SK-N-SH (cell line): ENCODE measurements at regions not wholly inside any gene's neighbourhood (a gene's known extent, or its start where the extent isn't known, plus 50 kb on each side); places are given as distances from the start of the nearest gene placed in this dataset.

Experiments
- CTCF ChIA-PET: fragments of 300-600, 350-600 bp; formaldehyde crosslinking; extraction: SDS; loops from one replicate; lab custom pipeline; 2021; lab: Yijun Ruan, JAX
- POLR2A ChIA-PET: fragments of 350-600 bp; sonication (Branson Sonifier 250); formaldehyde crosslinking; extraction: SDS; loops from one replicate; lab custom pipeline; 2020; ENCODE audit warnings: antibody characterized with exemption, inconsistent platforms; lab: Yijun Ruan, JAX
- DNase-seq: peaks from one replicate; pipeline ENCODE4 v3.0.0; 2012
- H2AFZ ChIP-seq: fragments of 200-600 bp; sonication (generic); 2 replicates; pipeline ENCODE4 v1.8.1; 2016; ENCODE audit warnings: antibody characterized with exemption, mild to moderate bottlenecking, low read depth
- H3F3A ChIP-seq: fragments of 200-600 bp; sonication (generic); replicated peaks from 2 replicates; pipeline ENCODE3; 2016; ENCODE audit warnings: antibody characterized with exemption, mild to moderate bottlenecking; ENCODE audit not compliant: insufficient read depth
- H3K27ac ChIP-seq, 2 experiments: fragments of 200-500 bp in 1 of 2; fragments of 200-600 bp in 1 of 2; sonication (Bioruptor generic) in 1 of 2; sonication (generic), shearing (Covaris generic) in 1 of 2; 2 replicates each; pipeline versions ENCODE4 v1.5.1 to v1.6.1; 2014 to 2016; ENCODE audit warnings: low read depth in 2 of 2, inconsistent platforms in 1 of 2, low read length in 1 of 2, mild to moderate bottlenecking in 1 of 2, mixed read lengths in 1 of 2
- H3K27me3 ChIP-seq: fragments of 200-600 bp; sonication (generic), shearing (Covaris generic); 2 replicates; pipeline ENCODE4 v1.6.1; 2016; ENCODE audit warnings: mixed run types; ENCODE audit not compliant: insufficient read depth
- H3K36me3 ChIP-seq, 2 experiments: fragments of 200-500 bp in 1 of 2; fragments of 200-600 bp in 1 of 2; sonication (Bioruptor generic) in 1 of 2; sonication (generic) in 1 of 2; replicated peaks in 1 of 2; 2 replicates each; pipeline versions ENCODE3 to v1.5.1; 2014 to 2016; ENCODE audit warnings: low read length in 1 of 2, mild to moderate bottlenecking in 1 of 2; ENCODE audit not compliant: insufficient read depth in 2 of 2, control insufficient read depth in 1 of 2
- H3K4me1 ChIP-seq, 2 experiments: fragments of 200-500 bp in 1 of 2; fragments of 200-600 bp in 1 of 2; sonication (Bioruptor generic) in 1 of 2; sonication (generic), shearing (Covaris generic) in 1 of 2; 2 replicates each; pipeline versions ENCODE4 v1.5.1 to v1.6.1; 2014 to 2016; ENCODE audit warnings: low read depth in 1 of 2, low read length in 1 of 2, mixed run types in 1 of 2; ENCODE audit not compliant: insufficient read depth in 2 of 2, control insufficient read depth in 1 of 2
- H3K4me2 ChIP-seq: fragments of 200-600 bp; sonication (generic), shearing (Covaris generic); 2 replicates; pipeline ENCODE4 v1.6.1; 2017; ENCODE audit warnings: mixed run types
- H3K4me3 ChIP-seq, 2 experiments: fragments of 200-500 bp in 1 of 2; fragments of 200-600 bp in 1 of 2; sonication (Bioruptor generic) in 1 of 2; sonication (generic), shearing (Covaris generic) in 1 of 2; 2 replicates each; pipeline versions ENCODE4 v1.5.1 to v1.8.1; 2014 to 2016; ENCODE audit warnings: low read depth in 2 of 2, inconsistent platforms in 1 of 2, low read length in 1 of 2, mild to moderate bottlenecking in 1 of 2, mixed read lengths in 1 of 2, moderate library complexity in 1 of 2
- H3K79me2 ChIP-seq: fragments of 200-600 bp; sonication (generic); 2 replicates; pipeline ENCODE4 v1.8.1; 2017; ENCODE audit warnings: mild to moderate bottlenecking; ENCODE audit not compliant: insufficient read depth
- H3K9ac ChIP-seq: fragments of 200-600 bp; sonication (generic); 2 replicates; pipeline ENCODE4 v1.6.1; 2017; ENCODE audit warnings: mixed run types
- H3K9me2 ChIP-seq: fragments of 200-600 bp; sonication (generic); 2 replicates; pipeline ENCODE4 v1.6.1; 2017; ENCODE audit warnings: mixed run types
- H3K9me3 ChIP-seq: fragments of 200-600 bp; sonication (generic); 2 replicates; pipeline ENCODE4 v1.6.1; 2017; ENCODE audit warnings: mixed run types, mild to moderate bottlenecking, moderate library complexity
- H4K20me1 ChIP-seq: fragments of 200-600 bp; sonication (generic); 2 replicates; pipeline ENCODE4 v1.6.1; 2017; ENCODE audit warnings: mild to moderate bottlenecking, mixed run types; ENCODE audit not compliant: insufficient read depth
- ELF1 ChIP-seq: IDR thresholded peaks from 2 replicates; pipeline ENCODE4 v1.4.0; 2012
- EP300 ChIP-seq, 2 experiments: IDR thresholded peaks; 2 replicates each; pipeline versions ENCODE4 v1.4.0 to v1.6.1; 2012; ENCODE audit warnings: borderline replicate concordance in 1 of 2, low read depth in 1 of 2, low read length in 1 of 2
- EZH2phosphoT487 ChIP-seq: fragments of 200-600 bp; sonication (generic); IDR thresholded peaks from 2 replicates; pipeline ENCODE4 v1.6.1; 2017; ENCODE audit warnings: low read depth, mixed run types, mild to moderate bottlenecking, antibody characterized with exemption, moderate library complexity, borderline replicate concordance
- FOSL2 ChIP-seq: IDR thresholded peaks from 2 replicates; pipeline ENCODE4 v1.4.0; 2012; ENCODE audit warnings: low read depth, mild to moderate bottlenecking, moderate library complexity, borderline replicate concordance
- FOXM1 ChIP-seq: IDR thresholded peaks from 2 replicates; pipeline ENCODE4 v1.4.0; 2012; ENCODE audit warnings: low read depth, mild to moderate bottlenecking
- GATA2 ChIP-seq: sonication (generic); formaldehyde crosslinking; IDR thresholded peaks from 2 replicates; pipeline ENCODE4 v1.5.0; 2020; ENCODE audit warnings: mild to moderate bottlenecking, missing genetic modification reagents
- JUND ChIP-seq: IDR thresholded peaks from 2 replicates; pipeline ENCODE4 v1.4.0; 2012
- NFIC ChIP-seq: IDR thresholded peaks from 2 replicates; pipeline ENCODE4 v1.4.0; 2012; ENCODE audit warnings: borderline replicate concordance
- NRF1 ChIP-seq: IDR thresholded peaks from 2 replicates; pipeline ENCODE4 v1.6.1; 2012; ENCODE audit warnings: low read depth, mild to moderate bottlenecking, low read length
- PBX3 ChIP-seq: IDR thresholded peaks from 2 replicates; pipeline ENCODE4; 2012
- POLR2AphosphoS5 ChIP-seq: IDR thresholded peaks from 2 replicates; pipeline ENCODE4 v1.6.1; 2012; ENCODE audit warnings: low read depth, low read length
- RCOR1 ChIP-seq: fragments of 150-350 bp; IDR thresholded peaks from 2 replicates; pipeline ENCODE4 v1.6.1; 2017; ENCODE audit warnings: antibody characterized with exemption, low read length
- REST ChIP-seq: IDR thresholded peaks from 2 replicates; pipeline ENCODE4 v1.6.1; 2012; ENCODE audit warnings: mild to moderate bottlenecking, low read depth, low read length, moderate library complexity
- RXRA ChIP-seq: IDR thresholded peaks from 2 replicates; pipeline ENCODE4 v1.4.0; 2012; ENCODE audit warnings: low read depth, mild to moderate bottlenecking, borderline replicate concordance
- TCF12 ChIP-seq: IDR thresholded peaks from 2 replicates; pipeline ENCODE4 v1.4.0; 2012
- TEAD4 ChIP-seq: IDR thresholded peaks from 2 replicates; pipeline ENCODE4 v1.4.0; 2012; ENCODE audit warnings: mild to moderate bottlenecking, borderline replicate concordance; ENCODE audit not compliant: insufficient read depth
- WGBS: methylation state at CpG from one replicate; pipeline ENCODE4 v1.1.6; 2017; ENCODE audit warnings: low lambda C conversion rate; 5-methylcytosine and 5-hydroxymethylcytosine counted together

GRCh38 chr4:128355305-128355704, 67.7 kb upstream of the PGRMC2 start (continued):
- TF ChIP-seq GATA2: peak; percentile 97
- TF ChIP-seq EZH2phosphoT487: no peak
- TF ChIP-seq RCOR1: peak; percentile 85

GRCh38 chr4:128354205-128354821, 66.7 kb upstream of the PGRMC2 start:
- POLR2A ChIA-PET: no interaction called here

More at GRCh38 chr4:128354205-128354821, 66.7 kb upstream of the PGRMC2 start:
- Histone ChIP-seq H3F3A (peaks cover 23% of the 10 kb centered on the region), H3K4me3 (no peak overlapping the region), H3K9me3 (no peaks in the 10 kb centered on the region), H3K9ac (peak overlapping the region; percentile 40; the same call in 1 of the 2 replicates), H3K4me2 (peak overlapping the region; percentile 32), H3K36me3 (no peaks in the 10 kb centered on the region), H2AFZ (peak overlapping the region; percentile 13; the same call in 1 of the 2 replicates), H4K20me1 (no peaks in the 10 kb centered on the region), H3K9me2 (no peaks in the 10 kb centered on the region), H3K27ac (peak overlapping the region; percentile 77 to 96), H3K27me3 (no peaks in the 10 kb centered on the region), H3K79me2 (no peaks in the 10 kb centered on the region), H3K4me1 (peaks cover 23 to 30% of the 10 kb centered on the region in 2 experiments)
- TF ChIP-seq TEAD4 (peak; percentile 93), FOXM1 (peak; percentile 72; the same call in 1 of the 2 replicates), REST (no peak), ELF1 (0 out of 2 replicates have a peak, but pooled peaks have one; percentile 27), POLR2AphosphoS5 (peak; percentile 52; the same call in 1 of the 2 replicates), FOSL2 (peak; percentile 82; the same call in 1 of the 2 replicates), TCF12 (peak; percentile 79), NFIC (peak; percentile 63), RXRA (peak; percentile 58; the same call in 1 of the 2 replicates), EP300 (IDR thresholded peaks at IDR 0.05; ENCODE audit: borderline replicate concordance in 1 of 2, low read depth in 1 of 2, low read length in 1 of 2) (peak in 1 of 2 experiments; percentile 87; a peak in 2 of 4 replicates), NRF1 (no peak), JUND (peak; percentile 82), GATA2 (no peak), PBX3 (peak; percentile 26; the same call in 1 of the 2 replicates)
- DNase-seq: peak; percentile 8
- WGBS: 27% methylated on average over 4 of the region's 4 CpGs
- CTCF ChIA-PET: interaction anchor here (1.1 to 1.3 kb wide), 2 partner anchors 12 to 199 kb away, joined by 5 to 6 read pairs; no protein-coding TSS in a partner anchor
